Suppressor macrophage (primary cell): ENCODE measurements at regions not wholly inside any gene's neighbourhood (a gene's known extent, or its start where the extent isn't known, plus 50 kb on each side); places are given as distances from the start of the nearest gene placed in this dataset.
A peak's percentile ranks its signal among the peaks of the same experiment; 100 is the strongest.
"Not testable (repeated sequence)": the region's sequence is repeated elsewhere in the genome, so short reads cannot be mapped to it uniquely, and the experiment has no call there.

Source experiments
- DNase-seq, 4 experiments: peaks; one replicate each; pipeline ENCODE4 v3.0.0-alpha.2; 2020 to 2022

- DNase-seq = no peak
Observed at GRCh38 chr6:167690931-167691330, 135.8 kb upstream of the AFDN start.

GRCh38 chr6:167691533-167692312 is 135.0 kb upstream of the AFDN start:
- DNase-seq = peak in 2 of 4 experiments; percentile 10 to 17

GRCh38 chr6:167693478-167693877 is 133.2 kb upstream of the AFDN start:
- not testable (repeated sequence) for DNase-seq

- DNase-seq = no peak
Observed at GRCh38 chr6:167695831-167696230, 130.9 kb upstream of the AFDN start.

- DNase-seq = no peak
Observed at GRCh38 chr6:167696296-167696695, 130.4 kb upstream of the AFDN start.

GRCh38 chr6:167697316-167697715 is 129.4 kb upstream of the AFDN start:
- no peak for DNase-seq

- DNase-seq = no peak
Observed at GRCh38 chr6:167698540-167698939, 128.2 kb upstream of the AFDN start.

- peak; percentile 90 to 95 (median 94) for DNase-seq
Observed at GRCh38 chr6:167699141-167699931, 127.4 kb upstream of the AFDN start.

- DNase-seq = no peak
Observed at GRCh38 chr6:167700199-167700598, 126.5 kb upstream of the AFDN start.

GRCh38 chr6:167701010-167701409 is 125.7 kb upstream of the AFDN start:
- DNase-seq = no peak

GRCh38 chr6:167702241-167702827 is 124.4 kb upstream of the AFDN start:
- DNase-seq = peak; percentile 19 to 58 (median 50)

GRCh38 chr6:167703347-167703746 is 123.4 kb upstream of the AFDN start:
- DNase-seq = no peak

GRCh38 chr6:167703781-167704180 is 122.9 kb upstream of the AFDN start:
- DNase-seq = no peak

GRCh38 chr6:167704396-167704901 is 122.3 kb upstream of the AFDN start:
- no peak for DNase-seq

- peak in 1 of 4 experiments; percentile 16 for DNase-seq
Observed at GRCh38 chr6:167705211-167705750, 121.4 kb upstream of the AFDN start.

GRCh38 chr6:167706313-167707109 is 120.2 kb upstream of the AFDN start:
- DNase-seq = no peak

- no peak for DNase-seq
Observed at GRCh38 chr6:167707686-167708500, 118.8 kb upstream of the AFDN start.

- DNase-seq = no peak
Observed at GRCh38 chr6:167708501-167709094, 118.1 kb upstream of the AFDN start.

GRCh38 chr6:167709196-167709595 is 117.5 kb upstream of the AFDN start:
- DNase-seq = no peak

- not testable (repeated sequence) for DNase-seq
Observed at GRCh38 chr6:167709776-167710336, 116.9 kb upstream of the AFDN start.
